Activated naive CD8-positive, alpha-beta T cell treated with anti-CD3 and anti-CD28 coated beads, Interleukin-2, amount 10 ng/mL, durations not matched to agents 7 days and 5 days (primary cell): ENCODE measurements at regions not wholly inside any gene's neighbourhood (a gene's known extent, or its start where the extent isn't known, plus 50 kb on each side); places are given as distances from the start of the nearest gene placed in this dataset.

ENCODE experiments used
- ATAC-seq: fragments of 150-1000 bp; cut with Tn5 transposase; one replicate; pipeline ENCODE4 v1.10.0; 2021; ENCODE audit warnings: low read depth, moderate library complexity
- POLR2A ChIA-PET: fragments of 350-600 bp; sonication (Branson Sonifier 250); formaldehyde crosslinking; loops from one replicate; lab custom pipeline; 2021; ENCODE audit warnings: antibody characterized with exemption; lab: Charles Lee
- DNase-seq: peaks from one replicate; pipeline ENCODE4 v3.0.0; 2021
- H3K27ac Mint-ChIP-seq: one replicate; pipeline ENCODE4 v1.8.0; 2022; ENCODE audit warnings: mild to moderate bottlenecking, mixed read lengths
- H3K27me3 Mint-ChIP-seq: one replicate; pipeline ENCODE4 v1.8.0; 2022; ENCODE audit warnings: mild to moderate bottlenecking, moderate library complexity, mixed read lengths
- H3K36me3 Mint-ChIP-seq: one replicate; pipeline ENCODE4 v1.8.0; 2021; ENCODE audit warnings: mild to moderate bottlenecking, mixed read lengths
- H3K4me1 Mint-ChIP-seq: one replicate; pipeline ENCODE4 v1.8.0; 2021; ENCODE audit warnings: mixed read lengths
- H3K4me3 Mint-ChIP-seq: one replicate; pipeline ENCODE4 v1.8.0; 2022; ENCODE audit warnings: mild to moderate bottlenecking, moderate library complexity, mixed read lengths
- H3K9me3 Mint-ChIP-seq: one replicate; pipeline ENCODE4 v1.8.0; 2021; ENCODE audit warnings: mixed read lengths

DNA sequence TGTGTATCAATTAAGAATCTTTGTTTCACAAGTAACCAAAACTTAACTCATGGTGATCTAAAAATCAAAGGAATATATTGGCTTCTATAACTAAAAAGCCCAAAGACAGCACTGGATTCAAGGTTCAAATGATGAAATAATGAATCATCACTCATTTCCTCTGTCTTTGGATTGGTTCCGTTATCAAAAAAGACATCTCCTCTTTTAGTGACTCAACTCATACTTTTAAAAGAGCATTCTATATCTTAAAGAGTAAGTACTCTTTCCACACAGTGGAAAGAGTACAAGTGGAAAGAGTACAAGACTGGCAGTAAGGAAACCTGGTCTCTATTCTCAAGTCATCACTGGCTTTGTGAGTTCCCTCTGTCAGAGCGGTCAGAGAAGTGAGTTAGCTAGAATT lies 141.4 kb upstream of the NMUR2 start:
- no peak for ATAC-seq
- no peaks in the 10 kb centered on the region for H3K36me3 Mint-ChIP-seq
- H3K27me3 Mint-ChIP-seq, result peaks cover 5% of the 10 kb centered on the region
- POLR2A ChIA-PET, result no interaction called here
- H3K27ac Mint-ChIP-seq, result no peak overlapping the region
- no peak for DNase-seq
- H3K4me1 Mint-ChIP-seq, result no peaks in the 10 kb centered on the region
- no peak overlapping the region for H3K4me3 Mint-ChIP-seq
- H3K9me3 Mint-ChIP-seq, result no peaks in the 10 kb centered on the region

DNA sequence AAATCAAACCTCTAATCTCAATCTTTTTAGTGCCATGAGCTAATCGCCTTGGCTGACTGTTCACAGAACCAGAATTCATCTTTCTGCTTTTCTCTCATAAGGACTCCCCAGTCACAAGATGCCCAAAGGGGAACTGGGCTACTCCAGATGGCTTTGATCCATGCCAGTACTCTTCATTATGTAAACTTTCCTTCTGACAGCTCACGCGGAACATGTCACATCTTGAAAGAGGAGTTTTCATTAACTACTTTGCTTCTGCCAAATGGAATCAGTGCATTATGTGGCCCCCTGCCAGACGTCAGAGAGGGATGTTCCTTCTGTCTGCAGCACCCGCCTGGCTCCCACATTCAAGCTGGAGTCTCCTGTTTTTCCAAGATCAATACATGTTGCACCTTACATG lies 142.1 kb upstream of the NMUR2 start:
- Mint-ChIP-seq H3K4me1 (no peaks in the 10 kb centered on the region), H3K4me3 (no peak overlapping the region), H3K36me3 (no peaks in the 10 kb centered on the region), H3K9me3 (no peaks in the 10 kb centered on the region), H3K27me3 (peaks cover 5% of the 10 kb centered on the region), H3K27ac (no peak overlapping the region)
- DNase-seq (no peak), ATAC-seq (no peak)
- POLR2A ChIA-PET, result no interaction called here

- POLR2A ChIA-PET, result no interaction called here
- no peaks in the 10 kb centered on the region for H3K36me3 Mint-ChIP-seq
- peaks cover 5% of the 10 kb centered on the region for H3K27me3 Mint-ChIP-seq
- no peaks in the 10 kb centered on the region for H3K4me1 Mint-ChIP-seq
- ATAC-seq (no peak), DNase-seq (no peak)
- no peaks in the 10 kb centered on the region for H3K9me3 Mint-ChIP-seq
- H3K27ac Mint-ChIP-seq, result no peak overlapping the region
- no peak overlapping the region for H3K4me3 Mint-ChIP-seq
Measured at GRCh38 chr5:152549709-152550108, 144.6 kb upstream of the NMUR2 start.

GRCh38 chr5:152551061-152551460 lies 146.0 kb upstream of the NMUR2 start:
- peaks cover 5% of the 10 kb centered on the region for H3K27me3 Mint-ChIP-seq
- H3K9me3 Mint-ChIP-seq, result no peaks in the 10 kb centered on the region
- H3K4me1 Mint-ChIP-seq, result no peaks in the 10 kb centered on the region
- H3K36me3 Mint-ChIP-seq, result no peaks in the 10 kb centered on the region
- POLR2A ChIA-PET, result no interaction called here
- DNase-seq (no peak), ATAC-seq (no peak)
- H3K27ac Mint-ChIP-seq, result no peak overlapping the region
- no peak overlapping the region for H3K4me3 Mint-ChIP-seq

DNA sequence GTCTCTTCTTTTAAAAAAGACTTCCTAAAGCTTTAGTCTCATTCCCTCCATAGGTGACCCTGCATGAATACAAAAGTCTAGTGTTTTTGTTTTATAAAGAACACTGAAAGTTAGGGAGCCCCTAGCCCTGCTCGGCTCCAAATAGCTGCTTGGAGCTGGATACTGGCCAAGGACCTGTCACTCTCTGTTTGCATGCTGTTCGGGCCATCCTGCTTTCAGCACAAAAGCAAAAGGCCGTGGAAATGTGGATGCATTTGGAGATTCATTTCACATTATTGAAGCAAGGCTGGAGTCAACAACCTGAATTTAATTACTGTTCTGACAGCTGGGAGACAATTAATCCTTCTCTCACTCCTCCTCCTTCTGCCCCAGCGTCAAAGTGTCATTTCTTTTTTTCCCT lies 151.7 kb upstream of the NMUR2 start:
- H3K4me3 Mint-ChIP-seq, result no peak overlapping the region
- H3K27ac Mint-ChIP-seq, result no peak overlapping the region
- H3K4me1 Mint-ChIP-seq, result no peaks in the 10 kb centered on the region
- ATAC-seq (no peak), DNase-seq (no peak)
- POLR2A ChIA-PET, result no interaction called here
- no peaks in the 10 kb centered on the region for H3K9me3 Mint-ChIP-seq
- no peaks in the 10 kb centered on the region for H3K27me3 Mint-ChIP-seq
- H3K36me3 Mint-ChIP-seq, result no peaks in the 10 kb centered on the region

GRCh38 chr5:152560512-152561137 lies 155.5 kb upstream of the NMUR2 start:
- Mint-ChIP-seq H3K27me3 (peaks cover 3% of the 10 kb centered on the region), H3K4me3 (no peak overlapping the region), H3K27ac (no peak overlapping the region), H3K9me3 (no peaks in the 10 kb centered on the region), H3K4me1 (no peaks in the 10 kb centered on the region), H3K36me3 (no peaks in the 10 kb centered on the region)
- DNase-seq (peak; percentile 37), ATAC-seq (no peak)
- POLR2A ChIA-PET, result no interaction called here

GRCh38 chr5:152568016-152568415 lies 162.9 kb upstream of the NMUR2 start:
- DNase-seq (no peak), ATAC-seq (no peak)
- Mint-ChIP-seq H3K36me3 (no peaks in the 10 kb centered on the region), H3K9me3 (peaks cover 2% of the 10 kb centered on the region), H3K27ac (no peak overlapping the region), H3K4me3 (no peak overlapping the region), H3K4me1 (no peaks in the 10 kb centered on the region), H3K27me3 (peaks cover 3% of the 10 kb centered on the region)
- POLR2A ChIA-PET, result no interaction called here

DNA sequence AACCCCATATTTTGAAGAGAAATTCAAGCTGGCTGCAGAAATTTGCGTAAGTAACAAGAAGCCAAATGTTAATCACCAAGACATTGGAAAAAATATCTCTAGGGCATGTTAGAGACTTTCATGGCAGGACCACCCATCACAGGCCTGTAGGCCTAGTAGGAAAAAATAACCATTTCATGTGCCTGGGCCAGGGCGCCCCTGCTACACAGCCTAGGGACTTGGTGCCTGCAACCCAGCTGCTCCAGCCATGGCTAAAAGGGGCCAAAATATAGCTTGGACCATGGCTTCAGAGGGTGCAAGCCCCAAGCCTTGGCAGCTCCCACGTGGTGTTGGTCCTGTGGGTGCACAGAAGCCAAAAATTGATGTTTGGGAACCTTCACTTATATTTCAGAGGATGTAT lies 167.7 kb upstream of the NMUR2 start:
- Mint-ChIP-seq H3K27ac (no peak overlapping the region), H3K4me3 (no peak overlapping the region), H3K27me3 (no peaks in the 10 kb centered on the region), H3K4me1 (no peaks in the 10 kb centered on the region), H3K9me3 (peaks cover 4% of the 10 kb centered on the region), H3K36me3 (no peaks in the 10 kb centered on the region)
- ATAC-seq (no peak), DNase-seq (no peak)
- POLR2A ChIA-PET, result no interaction called here

DNA sequence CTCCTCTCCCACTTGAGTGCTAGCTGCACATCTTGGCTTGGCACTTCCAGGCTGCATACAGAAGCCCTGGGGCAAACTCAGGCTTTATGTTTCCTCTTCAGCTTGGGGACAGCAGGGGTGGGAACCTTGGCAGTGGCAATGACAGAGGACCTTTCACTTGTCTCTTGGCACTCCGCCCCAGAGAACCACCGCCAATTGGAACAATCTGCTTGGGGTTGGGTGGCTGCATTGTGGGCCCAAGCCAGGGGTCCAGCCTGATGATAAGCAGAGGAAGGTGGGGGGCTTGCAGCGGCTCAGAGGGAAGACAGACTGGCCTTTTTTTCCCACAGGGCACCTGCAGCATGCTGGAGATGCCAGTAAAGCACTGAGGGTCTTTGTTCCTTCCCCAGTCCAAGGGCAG lies 179.0 kb upstream of the NMUR2 start:
- no peaks in the 10 kb centered on the region for H3K36me3 Mint-ChIP-seq
- peaks cover 9% of the 10 kb centered on the region for H3K9me3 Mint-ChIP-seq
- DNase-seq, result no peak
- H3K4me1 Mint-ChIP-seq, result no peaks in the 10 kb centered on the region
- no peak overlapping the region for H3K27ac Mint-ChIP-seq
- no peak for ATAC-seq
- no peaks in the 10 kb centered on the region for H3K27me3 Mint-ChIP-seq
- H3K4me3 Mint-ChIP-seq, result no peak overlapping the region
- POLR2A ChIA-PET, result no interaction called here

GRCh38 chr5:152592416-152592815 lies 187.3 kb upstream of the NMUR2 start:
- no peak for DNase-seq
- H3K27ac Mint-ChIP-seq, result no peak overlapping the region
- no peak for ATAC-seq
- no peaks in the 10 kb centered on the region for H3K4me1 Mint-ChIP-seq
- H3K27me3 Mint-ChIP-seq, result no peaks in the 10 kb centered on the region
- H3K36me3 Mint-ChIP-seq, result no peaks in the 10 kb centered on the region
- H3K4me3 Mint-ChIP-seq, result no peak overlapping the region
- H3K9me3 Mint-ChIP-seq, result no peaks in the 10 kb centered on the region
- POLR2A ChIA-PET, result no interaction called here

DNA sequence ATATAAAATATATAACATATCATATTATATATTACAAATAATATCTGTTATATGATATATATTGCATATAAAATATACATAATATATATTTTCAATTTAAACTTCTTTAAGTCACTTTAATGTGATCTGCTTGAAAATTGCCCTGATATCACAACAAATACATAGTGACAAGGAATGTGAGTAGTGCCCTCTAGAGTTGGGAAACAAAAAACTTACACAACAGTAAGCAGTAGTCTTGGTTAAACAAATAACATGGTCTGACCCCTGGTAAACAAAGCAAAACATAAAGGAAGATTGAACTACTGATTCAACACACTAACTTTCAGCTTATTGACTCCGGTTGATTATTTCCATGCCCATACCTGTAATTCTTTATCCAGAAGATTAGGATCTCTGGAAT lies 188.3 kb upstream of the NMUR2 start:
- ATAC-seq (no peak), DNase-seq (no peak)
- no peaks in the 10 kb centered on the region for H3K36me3 Mint-ChIP-seq
- no peaks in the 10 kb centered on the region for H3K4me1 Mint-ChIP-seq
- no peak overlapping the region for H3K27ac Mint-ChIP-seq
- no peak overlapping the region for H3K4me3 Mint-ChIP-seq
- POLR2A ChIA-PET, result no interaction called here
- H3K27me3 Mint-ChIP-seq, result no peaks in the 10 kb centered on the region
- no peaks in the 10 kb centered on the region for H3K9me3 Mint-ChIP-seq

GRCh38 chr5:152595405-152595804 lies 190.3 kb upstream of the NMUR2 start:
- Mint-ChIP-seq H3K4me1 (no peaks in the 10 kb centered on the region), H3K27ac (no peak overlapping the region), H3K4me3 (no peak overlapping the region), H3K27me3 (no peaks in the 10 kb centered on the region), H3K9me3 (no peaks in the 10 kb centered on the region), H3K36me3 (no peaks in the 10 kb centered on the region)
- DNase-seq (no peak), ATAC-seq (no peak)
- POLR2A ChIA-PET, result no interaction called here

DNA sequence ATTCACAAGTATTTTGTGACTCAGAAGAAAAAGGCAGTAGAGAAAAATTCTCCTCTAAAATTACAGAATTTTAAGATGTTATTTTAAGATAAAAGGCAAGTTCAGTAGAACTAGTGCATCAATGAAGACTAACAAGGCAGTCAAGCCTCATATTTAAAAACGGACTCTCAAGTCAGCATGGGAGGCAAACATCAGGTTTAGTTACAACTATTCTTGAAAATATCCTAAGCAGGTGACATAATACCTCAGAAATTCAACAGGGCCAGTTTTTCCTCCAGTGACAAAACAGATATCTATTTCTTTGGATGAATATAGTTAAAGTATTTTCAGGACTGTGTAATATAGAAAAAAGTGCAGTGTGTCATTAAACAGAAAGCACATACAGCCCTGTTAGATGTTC lies 194.0 kb upstream of the NMUR2 start:
- Mint-ChIP-seq H3K27ac (no peak overlapping the region), H3K4me3 (no peak overlapping the region), H3K36me3 (no peaks in the 10 kb centered on the region), H3K27me3 (no peaks in the 10 kb centered on the region), H3K9me3 (no peaks in the 10 kb centered on the region), H3K4me1 (no peaks in the 10 kb centered on the region)
- POLR2A ChIA-PET, result no interaction called here
- ATAC-seq (no peak), DNase-seq (no peak)

GRCh38 chr5:152601806-152602732 lies 197.0 kb upstream of the NMUR2 start:
- H3K4me3 Mint-ChIP-seq, result no peak overlapping the region
- ATAC-seq (no peak), DNase-seq (no peak)
- H3K36me3 Mint-ChIP-seq, result no peaks in the 10 kb centered on the region
- no peaks in the 10 kb centered on the region for H3K27me3 Mint-ChIP-seq
- POLR2A ChIA-PET, result no interaction called here
- H3K27ac Mint-ChIP-seq, result no peak overlapping the region
- H3K4me1 Mint-ChIP-seq, result no peaks in the 10 kb centered on the region
- H3K9me3 Mint-ChIP-seq, result no peaks in the 10 kb centered on the region
